Activated CD4-positive, alpha-beta memory T cell treated with anti-CD3 and anti-CD28 coated beads for 36 hours (primary cell): ENCODE measurements at regions not wholly inside any gene's neighbourhood (a gene's known extent, or its start where the extent isn't known, plus 50 kb on each side); places are given as distances from the start of the nearest gene placed in this dataset.

Experiments used
- CTCF ChIA-PET: fragments of 350-600 bp; sonication (Branson Sonifier 250); formaldehyde crosslinking; loops from one replicate; lab custom pipeline; 2021; ENCODE audit warnings: antibody characterized with exemption, inconsistent platforms; lab: Charles Lee
- POLR2A ChIA-PET: fragments of 350-600 bp; sonication (Branson Sonifier 250); formaldehyde crosslinking; loops from one replicate; lab custom pipeline; 2021; ENCODE audit warnings: antibody characterized with exemption; lab: Charles Lee
- DNase-seq: peaks from one replicate; pipeline ENCODE4 v3.0.0-alpha.2; 2020
- H3K27ac Mint-ChIP-seq: one replicate; pipeline ENCODE4 v1.8.0; 2021; ENCODE audit warnings: mixed read lengths
- H3K27me3 Mint-ChIP-seq: one replicate; pipeline ENCODE4 v1.8.0; 2021; ENCODE audit warnings: mixed read lengths
- H3K36me3 Mint-ChIP-seq: one replicate; pipeline ENCODE4 v1.8.0; 2021; ENCODE audit warnings: mixed read lengths
- H3K4me1 Mint-ChIP-seq: one replicate; pipeline ENCODE4 v1.8.0; 2021; ENCODE audit warnings: low read depth, mixed read lengths
- H3K4me3 Mint-ChIP-seq: one replicate; pipeline ENCODE4 v1.8.0; 2021; ENCODE audit warnings: mild to moderate bottlenecking, mixed read lengths
- H3K9me3 Mint-ChIP-seq: one replicate; pipeline ENCODE4 v1.8.0; 2021; ENCODE audit warnings: mixed read lengths
- intact Hi-C: fragments of 100-400 bp; cut with micrococcal nuclease; formaldehyde crosslinking; loops from one replicate; pipeline ENCODE4 v1.15.1; 2023

DNA sequence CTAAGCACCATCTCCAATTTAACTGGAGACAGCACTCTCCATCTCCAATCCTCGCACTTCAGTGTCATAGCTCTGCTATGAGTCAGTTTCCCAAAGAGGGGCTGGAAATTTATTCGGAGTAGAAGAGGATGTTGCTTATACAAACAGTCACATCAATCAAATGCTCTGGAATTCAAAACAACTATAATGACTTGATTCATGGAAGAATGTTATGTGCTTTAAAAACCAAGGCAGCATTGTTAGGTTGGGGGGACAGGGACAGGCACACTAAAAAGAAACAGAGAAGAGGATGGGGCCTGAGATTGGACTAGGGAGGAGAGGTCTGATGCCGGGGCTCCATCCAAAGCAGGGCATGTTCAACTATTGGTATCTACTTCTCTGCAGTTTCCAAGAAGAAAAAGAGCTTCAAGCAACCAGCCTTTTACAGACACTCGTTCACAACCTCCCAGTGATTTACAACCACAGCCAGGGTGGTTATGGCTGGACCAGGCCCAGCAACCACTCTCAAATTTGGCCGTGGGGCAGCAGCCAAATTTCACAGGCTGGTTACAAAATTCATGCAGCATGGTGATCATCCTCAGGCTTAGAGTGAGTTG, 117.5 kb upstream of the ZNF366 start:
- ChIA-PET CTCF (no interaction called here), POLR2A (no interaction called here)
- no peak for DNase-seq
- Mint-ChIP-seq H3K4me3 (no peak overlapping the region), H3K9me3 (no peaks in the 10 kb centered on the region), H3K4me1 (peaks cover 2% of the 10 kb centered on the region), H3K36me3 (no peaks in the 10 kb centered on the region), H3K27ac (no peak overlapping the region), H3K27me3 (peaks cover 7% of the 10 kb centered on the region)
- intact Hi-C loops, result no loop called here

DNA sequence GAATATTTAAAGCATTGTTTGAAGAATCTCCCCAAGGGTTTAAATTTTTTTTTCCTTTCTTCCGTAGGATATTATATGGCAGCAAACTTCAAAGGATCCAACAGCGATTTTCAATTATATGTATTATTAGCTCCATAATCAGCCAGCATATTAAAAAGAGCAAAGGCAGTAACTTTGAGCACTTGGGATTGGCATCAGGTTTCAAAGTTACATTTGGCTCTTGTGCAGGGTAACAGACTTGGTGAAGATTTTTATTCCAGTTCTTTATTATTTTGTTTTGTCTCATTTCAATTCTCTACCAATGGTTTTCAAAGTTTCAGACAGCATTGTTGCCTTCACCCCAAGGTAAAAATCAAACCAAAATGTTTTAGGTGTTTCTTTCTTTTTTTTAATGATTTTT, 116.7 kb upstream of the ZNF366 start:
- H3K27ac Mint-ChIP-seq, result no peak overlapping the region
- H3K9me3 Mint-ChIP-seq, result no peaks in the 10 kb centered on the region
- H3K4me1 Mint-ChIP-seq, result no peaks in the 10 kb centered on the region
- no peak for DNase-seq
- H3K36me3 Mint-ChIP-seq, result no peaks in the 10 kb centered on the region
- H3K4me3 Mint-ChIP-seq, result no peak overlapping the region
- POLR2A ChIA-PET, result no interaction called here
- CTCF ChIA-PET, result no interaction called here
- H3K27me3 Mint-ChIP-seq, result peaks cover 7% of the 10 kb centered on the region
- intact Hi-C loops, result no loop called here

DNA sequence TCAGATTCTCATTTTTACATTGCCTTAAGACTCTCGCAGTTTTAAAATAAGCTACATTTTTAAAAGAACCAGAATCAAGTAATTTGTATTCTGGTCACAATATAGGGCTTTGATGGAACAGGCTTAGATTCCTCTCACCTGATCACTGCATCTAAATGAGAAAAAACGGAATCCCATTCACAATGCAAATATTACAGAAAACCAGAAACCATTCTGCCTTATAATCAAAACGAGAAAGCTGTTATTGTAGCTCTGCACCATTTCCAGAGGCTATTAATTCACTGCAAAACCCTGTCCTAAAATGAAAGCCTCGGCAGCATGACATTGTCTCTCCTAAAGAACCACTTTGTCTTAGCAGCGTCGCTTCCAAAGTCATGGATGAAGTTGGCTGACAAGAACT, 116.1 kb upstream of the ZNF366 start:
- intact Hi-C loops, result no loop called here
- H3K27ac Mint-ChIP-seq, result no peak overlapping the region
- H3K36me3 Mint-ChIP-seq, result no peaks in the 10 kb centered on the region
- peaks cover 7% of the 10 kb centered on the region for H3K27me3 Mint-ChIP-seq
- DNase-seq, result no peak
- H3K4me3 Mint-ChIP-seq, result no peak overlapping the region
- ChIA-PET CTCF (no interaction called here), POLR2A (no interaction called here)
- no peaks in the 10 kb centered on the region for H3K9me3 Mint-ChIP-seq
- H3K4me1 Mint-ChIP-seq, result no peaks in the 10 kb centered on the region

DNA sequence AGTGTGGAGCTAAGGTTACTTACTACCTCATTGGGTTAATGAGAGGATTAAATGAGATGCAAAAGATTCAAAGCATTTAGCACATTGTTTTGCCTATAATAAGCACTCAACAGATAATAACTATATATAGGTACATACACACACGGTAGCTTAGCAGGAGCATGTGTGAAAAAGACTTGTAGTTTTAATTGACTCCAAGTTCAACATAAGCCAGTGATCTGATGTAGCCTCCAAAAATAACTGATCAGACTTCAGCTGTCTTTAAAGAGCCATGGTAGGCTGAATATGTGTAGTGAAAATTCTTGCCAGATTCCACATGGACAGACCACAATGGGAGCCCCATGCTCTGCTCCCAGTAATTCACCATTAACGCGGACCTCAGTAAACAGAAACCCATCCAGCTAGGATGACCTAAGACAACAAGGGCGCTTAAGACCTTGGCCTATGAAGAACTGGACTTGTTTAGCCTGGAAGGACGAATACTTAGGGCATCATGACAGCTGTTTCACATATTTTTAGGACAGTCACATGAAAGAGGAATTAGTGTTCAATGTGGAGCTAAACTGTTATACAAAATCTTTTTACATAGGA, 115.1 kb upstream of the ZNF366 start:
- no peaks in the 10 kb centered on the region for H3K9me3 Mint-ChIP-seq
- DNase-seq, result no peak
- no peak overlapping the region for H3K27ac Mint-ChIP-seq
- no peaks in the 10 kb centered on the region for H3K4me1 Mint-ChIP-seq
- intact Hi-C loops, result no loop called here
- H3K36me3 Mint-ChIP-seq, result no peaks in the 10 kb centered on the region
- ChIA-PET CTCF (interaction anchor here (1.0 kb wide), 1 partner anchor 11 kb away, joined by 8 read pairs; no protein-coding TSS in a partner anchor), POLR2A (no interaction called here)
- peaks cover 7% of the 10 kb centered on the region for H3K27me3 Mint-ChIP-seq
- no peak overlapping the region for H3K4me3 Mint-ChIP-seq

DNA sequence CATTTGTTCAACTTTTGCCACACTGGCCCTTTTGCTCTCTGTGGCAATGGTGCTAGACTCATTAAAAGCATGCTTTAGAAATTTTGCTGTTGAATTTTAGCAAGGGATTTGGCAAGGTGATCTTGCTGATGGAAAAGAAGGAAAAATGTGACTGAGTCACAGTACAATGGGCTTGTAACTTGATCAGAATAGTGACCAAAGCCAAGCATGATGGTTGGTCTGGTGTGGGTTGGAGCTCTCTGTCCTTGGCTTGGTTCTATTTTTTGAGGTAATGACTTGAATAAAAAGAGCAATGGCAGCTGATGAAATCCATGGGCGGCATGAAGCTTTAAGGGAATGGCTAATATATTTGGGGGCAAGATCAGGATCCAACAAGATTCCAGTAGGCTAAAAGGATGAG, 114.4 kb upstream of the ZNF366 start:
- Mint-ChIP-seq H3K27me3 (peaks cover 7% of the 10 kb centered on the region), H3K27ac (no peak overlapping the region), H3K4me3 (no peak overlapping the region), H3K4me1 (no peaks in the 10 kb centered on the region), H3K9me3 (no peaks in the 10 kb centered on the region), H3K36me3 (no peaks in the 10 kb centered on the region)
- intact Hi-C loops, result no loop called here
- POLR2A ChIA-PET, result no interaction called here
- CTCF ChIA-PET, result interaction anchor here (1.0 to 1.6 kb wide), 2 partner anchors 10 kb away, joined by 4 to 8 read pairs; no protein-coding TSS in a partner anchor
- no peak for DNase-seq

DNA sequence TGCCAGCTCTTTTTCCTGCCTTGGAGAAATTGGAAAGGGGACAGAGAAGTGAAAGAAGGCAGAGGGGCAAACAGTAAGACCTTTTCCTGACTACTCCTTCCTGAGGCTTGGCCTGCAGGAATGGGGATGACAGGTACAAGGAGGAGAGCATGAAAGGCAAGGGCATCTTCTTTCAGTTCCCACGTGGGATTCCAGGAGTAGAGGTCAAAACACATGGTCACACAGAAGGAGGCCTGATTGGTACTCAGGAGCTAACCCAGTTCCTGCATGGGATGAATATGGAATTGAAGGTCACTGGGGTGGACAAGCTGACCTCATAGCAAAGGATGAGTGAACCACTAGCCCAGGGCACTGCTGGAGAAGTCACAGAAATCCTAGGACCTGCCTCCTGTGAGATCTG, 112.5 kb upstream of the ZNF366 start:
- intact Hi-C loops, result loop anchor here (10.0 kb wide), 1 partner anchor 115 kb away; no protein-coding TSS in a partner anchor
- H3K9me3 Mint-ChIP-seq, result no peaks in the 10 kb centered on the region
- no peaks in the 10 kb centered on the region for H3K4me1 Mint-ChIP-seq
- peaks cover 3% of the 10 kb centered on the region for H3K27me3 Mint-ChIP-seq
- ChIA-PET POLR2A (no interaction called here), CTCF (interaction anchor here (1.6 kb wide), 1 partner anchor 9 kb away, joined by 4 read pairs; no protein-coding TSS in a partner anchor)
- H3K27ac Mint-ChIP-seq, result no peak overlapping the region
- no peak for DNase-seq
- no peaks in the 10 kb centered on the region for H3K36me3 Mint-ChIP-seq
- no peak overlapping the region for H3K4me3 Mint-ChIP-seq

DNA sequence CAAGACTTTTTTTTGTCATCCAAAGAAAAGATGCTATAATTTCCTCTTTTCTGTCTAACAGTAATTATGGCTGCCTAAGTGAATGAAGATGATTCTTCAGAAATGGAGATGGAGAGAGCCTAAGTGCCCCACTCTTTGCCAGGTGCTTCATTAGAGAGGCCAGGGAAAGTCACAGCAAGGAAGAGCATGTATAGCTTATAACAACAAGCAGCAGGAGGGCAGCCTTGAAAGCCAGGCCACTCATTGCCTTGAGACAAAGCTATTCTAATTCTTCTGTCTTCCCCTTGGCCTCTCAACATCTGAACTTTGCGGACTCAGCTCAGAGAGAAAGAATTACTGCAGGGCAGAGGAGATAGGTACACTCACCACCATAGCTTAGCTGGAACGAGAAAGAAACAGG, 112.0 kb upstream of the ZNF366 start:
- ChIA-PET POLR2A (no interaction called here), CTCF (no interaction called here)
- H3K9me3 Mint-ChIP-seq, result no peaks in the 10 kb centered on the region
- intact Hi-C loops, result loop anchor here (10.0 kb wide), 1 partner anchor 116 kb away; no protein-coding TSS in a partner anchor
- no peaks in the 10 kb centered on the region for H3K4me1 Mint-ChIP-seq
- DNase-seq, result no peak
- no peak overlapping the region for H3K4me3 Mint-ChIP-seq
- H3K27me3 Mint-ChIP-seq, result peaks cover 3% of the 10 kb centered on the region
- H3K27ac Mint-ChIP-seq, result no peak overlapping the region
- no peaks in the 10 kb centered on the region for H3K36me3 Mint-ChIP-seq

DNA sequence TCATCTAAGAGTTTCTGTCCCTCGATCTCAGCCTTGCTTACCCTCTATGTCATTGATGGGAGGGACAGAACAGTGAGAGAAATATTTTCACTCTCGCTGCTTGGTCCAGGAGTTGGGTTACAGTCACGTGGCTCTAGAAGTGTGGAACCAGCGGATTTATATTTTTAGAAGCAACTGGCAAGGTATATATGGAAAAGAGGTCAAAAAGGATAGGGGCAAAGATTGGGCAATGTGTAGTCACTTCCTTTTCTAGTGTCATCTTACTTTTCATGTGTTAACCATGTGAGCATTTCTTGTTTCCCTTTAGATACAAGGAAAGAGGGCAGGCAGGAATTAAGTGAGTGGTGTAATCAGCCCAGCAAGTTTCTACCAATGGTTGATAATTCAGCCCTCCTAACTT, 111.5 kb upstream of the ZNF366 start:
- Mint-ChIP-seq H3K4me1 (no peaks in the 10 kb centered on the region), H3K27me3 (peaks cover 3% of the 10 kb centered on the region), H3K4me3 (no peak overlapping the region), H3K27ac (no peak overlapping the region), H3K9me3 (no peaks in the 10 kb centered on the region), H3K36me3 (no peaks in the 10 kb centered on the region)
- CTCF ChIA-PET, result no interaction called here
- DNase-seq, result no peak
- POLR2A ChIA-PET, result no interaction called here
- intact Hi-C loops, result loop anchor here (10.0 kb wide), 1 partner anchor 116 kb away; no protein-coding TSS in a partner anchor

DNA sequence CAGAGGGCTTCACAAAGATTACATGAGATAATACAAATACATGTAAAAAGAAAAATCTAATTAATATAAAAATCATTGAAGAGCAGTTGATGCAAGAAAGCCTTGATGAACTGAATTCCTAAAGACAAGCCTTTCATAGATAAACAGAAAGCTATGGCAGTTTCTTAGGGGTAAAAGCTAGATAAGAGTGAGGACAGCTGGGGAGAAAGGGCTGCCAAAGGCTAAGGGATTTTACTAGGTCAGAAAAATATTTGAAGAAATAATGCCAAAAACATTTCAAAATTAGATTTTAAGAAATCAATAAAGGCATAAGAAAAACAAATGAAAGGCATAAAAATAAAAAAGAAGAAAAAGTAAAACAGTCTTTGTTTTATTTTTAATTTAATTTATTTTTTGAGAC, 107.9 kb upstream of the ZNF366 start:
- Mint-ChIP-seq H3K27me3 (peaks cover 2% of the 10 kb centered on the region), H3K4me3 (no peak overlapping the region), H3K27ac (no peak overlapping the region), H3K4me1 (no peaks in the 10 kb centered on the region), H3K36me3 (no peaks in the 10 kb centered on the region), H3K9me3 (no peaks in the 10 kb centered on the region)
- ChIA-PET CTCF (no interaction called here), POLR2A (no interaction called here)
- no peak for DNase-seq
- intact Hi-C loops, result loop anchor here (10.0 kb wide), 1 partner anchor 120 kb away; no protein-coding TSS in a partner anchor

DNA sequence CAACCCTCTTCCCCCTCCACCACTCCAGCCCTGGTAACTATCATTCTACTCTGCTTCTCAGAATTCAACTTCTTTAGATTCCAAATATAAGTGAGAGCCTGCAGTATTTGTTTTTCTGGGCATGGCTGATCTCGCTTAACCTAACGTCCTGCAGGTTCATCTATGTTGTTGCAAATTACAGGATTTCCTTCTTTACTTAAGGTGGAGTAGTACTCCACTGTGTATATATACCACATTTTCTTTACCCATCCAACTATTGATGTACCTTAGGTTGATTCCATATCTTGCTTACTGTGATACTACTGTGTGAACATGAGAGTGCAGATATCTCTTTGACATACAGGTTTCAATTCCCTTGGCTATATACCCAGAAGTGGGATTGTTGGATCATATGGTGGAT, 106.3 kb upstream of the ZNF366 start:
- intact Hi-C loops, result loop anchor here (10.0 kb wide), 1 partner anchor 121 kb away; no protein-coding TSS in a partner anchor
- no peaks in the 10 kb centered on the region for H3K36me3 Mint-ChIP-seq
- H3K9me3 Mint-ChIP-seq, result no peaks in the 10 kb centered on the region
- ChIA-PET POLR2A (no interaction called here), CTCF (no interaction called here)
- peaks cover 4% of the 10 kb centered on the region for H3K27me3 Mint-ChIP-seq
- H3K4me3 Mint-ChIP-seq, result no peak overlapping the region
- H3K4me1 Mint-ChIP-seq, result no peaks in the 10 kb centered on the region
- H3K27ac Mint-ChIP-seq, result no peak overlapping the region
- DNase-seq, result no peak

DNA sequence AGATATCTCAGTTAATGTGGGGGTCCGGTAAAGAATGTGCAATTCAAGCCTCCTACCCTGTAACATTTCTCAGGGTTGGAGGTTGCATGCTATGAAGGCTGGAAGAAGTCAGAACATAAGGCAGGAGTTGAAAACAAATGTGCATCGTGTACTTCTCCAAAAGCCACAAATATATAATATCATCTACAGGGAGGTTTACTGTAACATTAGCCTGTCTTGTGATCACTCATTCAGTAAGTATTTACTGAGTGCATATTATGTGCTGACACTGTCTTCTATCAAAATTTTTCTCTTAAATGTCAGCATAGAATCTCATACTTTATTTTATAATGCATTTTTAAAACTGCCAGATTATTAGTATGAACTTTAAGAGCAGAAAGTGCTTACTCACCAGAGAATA, 105.6 kb upstream of the ZNF366 start:
- H3K27me3 Mint-ChIP-seq, result peaks cover 4% of the 10 kb centered on the region
- H3K9me3 Mint-ChIP-seq, result no peaks in the 10 kb centered on the region
- H3K4me1 Mint-ChIP-seq, result no peaks in the 10 kb centered on the region
- no peaks in the 10 kb centered on the region for H3K36me3 Mint-ChIP-seq
- no peak overlapping the region for H3K4me3 Mint-ChIP-seq
- ChIA-PET CTCF (interaction anchor here (1.2 to 1.6 kb wide), 2 partner anchors 52 to 838 kb away, joined by 3 to 4 read pairs; no protein-coding TSS in a partner anchor), POLR2A (no interaction called here)
- no peak overlapping the region for H3K27ac Mint-ChIP-seq
- intact Hi-C loops, result loop anchor here (10.0 kb wide), 1 partner anchor 122 kb away; no protein-coding TSS in a partner anchor
- no peak for DNase-seq

DNA sequence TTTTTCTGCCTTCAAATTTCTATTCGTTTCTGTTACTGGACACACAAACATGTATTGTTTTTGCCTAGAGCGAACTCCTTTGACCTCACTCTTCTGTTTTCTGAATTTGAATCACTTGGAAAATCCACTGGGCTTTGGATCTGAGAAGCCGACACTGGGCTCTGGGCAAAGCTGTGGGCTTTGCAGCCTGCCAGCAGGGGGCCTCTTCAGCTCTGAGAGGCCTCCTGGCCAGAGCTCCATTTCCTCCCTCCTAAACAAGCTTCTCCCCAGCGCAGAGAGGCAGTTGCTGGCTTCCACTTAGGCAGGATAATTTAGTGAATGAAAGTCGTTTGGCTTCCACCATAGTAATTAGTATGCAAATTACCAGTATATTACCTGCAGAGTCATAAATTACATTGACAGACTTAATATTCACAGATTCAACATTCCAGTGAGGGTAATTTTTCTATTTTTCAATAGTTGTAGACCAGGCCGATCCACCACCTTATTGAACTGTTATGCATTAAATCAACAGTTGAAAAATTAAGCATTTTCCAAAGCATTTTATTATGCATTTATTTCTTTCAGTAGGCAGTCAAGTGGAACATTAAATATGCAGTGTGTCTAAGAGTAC, 104.0 kb upstream of the ZNF366 start:
- H3K36me3 Mint-ChIP-seq, result no peaks in the 10 kb centered on the region
- H3K4me3 Mint-ChIP-seq, result no peak overlapping the region
- ChIA-PET CTCF (interaction anchor here (0.6 to 3.9 kb wide), 22 partner anchors 9 to 840 kb away, joined by 3 to 57 read pairs (median 4); no protein-coding TSS in a partner anchor), POLR2A (interaction anchor here (0.5 kb wide), 1 partner anchor 322 kb away, joined by 3 read pairs; no protein-coding TSS in a partner anchor)
- DNase-seq, result peak; percentile 54
- H3K27me3 Mint-ChIP-seq, result peaks cover 7% of the 10 kb centered on the region
- no peak overlapping the region for H3K27ac Mint-ChIP-seq
- H3K9me3 Mint-ChIP-seq, result no peaks in the 10 kb centered on the region
- intact Hi-C loops, result loop anchor here (1.0 to 10.0 kb wide), 3 partner anchors 124 to 232 kb away; no protein-coding TSS in a partner anchor
- H3K4me1 Mint-ChIP-seq, result no peaks in the 10 kb centered on the region
